Suprapubic skin (tissue), 4 donors: ENCODE measurements at regions not wholly inside any gene's neighbourhood (a gene's known extent, or its start where the extent isn't known, plus 50 kb on each side); places are given as distances from the start of the nearest gene placed in this dataset.

Experiments used
- DNase-seq, 2 donors: peaks; one replicate each; pipeline ENCODE4 v3.0.0-alpha.2; 2019; ENCODE audit warnings: low spot score in 2 of 2
- H3K27ac ChIP-seq: fragments of 200-600 bp; sonication (generic); one replicate; pipeline ENCODE4 v1.5.1; 2019
- H3K27me3 ChIP-seq: fragments of 200-600 bp; sonication (generic); one replicate; pipeline ENCODE4 v1.5.1; 2019
- H3K36me3 ChIP-seq: fragments of 200-600 bp; sonication (generic); one replicate; pipeline ENCODE4 v1.5.1; 2019
- H3K4me1 ChIP-seq: fragments of 200-600 bp; sonication (generic); one replicate; pipeline ENCODE4 v1.5.1; 2019
- H3K4me3 ChIP-seq: fragments of 200-600 bp; sonication (generic); one replicate; pipeline ENCODE4 v1.5.1; 2019; ENCODE audit warnings: mild to moderate bottlenecking
- H3K9me3 ChIP-seq: fragments of 200-600 bp; sonication (generic); one replicate; pipeline ENCODE4 v1.5.1; 2019
- CTCF ChIP-seq, 2 donors: fragments of 200-600 bp in 1 of 2; fragments of 450-650 bp in 1 of 2; sonication (generic) in 1 of 2; IDR thresholded peaks; one replicate each; pipeline ENCODE4 v1.5.1; 2016 to 2019; ENCODE audit warnings: antibody characterized with exemption in 2 of 2, mild to moderate bottlenecking in 1 of 2, moderate library complexity in 1 of 2
- EP300 ChIP-seq: sonication (generic); formaldehyde crosslinking; IDR thresholded peaks from one replicate; pipeline ENCODE4 v1.6.1; 2017; ENCODE audit warnings: antibody characterized with exemption
- POLR2A ChIP-seq, 2 donors: fragments of 450-650 bp; IDR thresholded peaks; one replicate each; pipeline ENCODE4 v1.6.1; 2017; ENCODE audit warnings: antibody characterized with exemption in 2 of 2, mild to moderate bottlenecking in 2 of 2, moderate library complexity in 2 of 2
- POLR2AphosphoS5 ChIP-seq, 3 donors: sonication (generic); formaldehyde crosslinking; IDR thresholded peaks; one replicate each; pipeline ENCODE4 v1.6.1; 2017; ENCODE audit warnings: antibody characterized with exemption in 3 of 3
- WGBS: methylation state at CpG from one replicate; pipeline ENCODE4 v1.1.5; 2018; 5-methylcytosine and 5-hydroxymethylcytosine counted together

GRCh38 chr3:82927309-82928253, 1166.1 kb upstream of the GBE1 start:
- Histone ChIP-seq H3K27ac (no peak overlapping the region), H3K27me3 (no peaks in the 10 kb centered on the region), H3K4me1 (no peaks in the 10 kb centered on the region), H3K4me3 (no peak overlapping the region), H3K36me3 (no peaks in the 10 kb centered on the region), H3K9me3 (no peaks in the 10 kb centered on the region)
- TF ChIP-seq CTCF (IDR thresholded peaks at IDR 0.05) (no peak), EP300 (no peak), POLR2AphosphoS5 (IDR thresholded peaks at IDR 0.05) (no peak), POLR2A (IDR thresholded peaks at IDR 0.05) (no peak)
- DNase-seq: no peak
- 64% methylated on average over 5 of the region's 5 CpGs for WGBS

- WGBS: 55% methylated on average over 3 of the region's 3 CpGs
- TF ChIP-seq POLR2A (IDR thresholded peaks at IDR 0.05) (no peak), EP300 (no peak), CTCF (IDR thresholded peaks at IDR 0.05) (no peak), POLR2AphosphoS5 (IDR thresholded peaks at IDR 0.05) (no peak)
Observed at GRCh38 chr3:82891028-82891427, 1129.6 kb upstream of the GBE1 start.

GRCh38 chr3:82883072-82883471, 1121.6 kb upstream of the GBE1 start:
- Histone ChIP-seq H3K4me3 (no peak overlapping the region), H3K4me1 (no peaks in the 10 kb centered on the region), H3K9me3 (no peaks in the 10 kb centered on the region), H3K27me3 (no peaks in the 10 kb centered on the region), H3K36me3 (no peaks in the 10 kb centered on the region), H3K27ac (no peak overlapping the region)
- no peak for TF ChIP-seq CTCF (IDR thresholded peaks at IDR 0.05)
- TF ChIP-seq POLR2AphosphoS5 (IDR thresholded peaks at IDR 0.05): no peak
- TF ChIP-seq EP300: no peak
- no peak for TF ChIP-seq POLR2A (IDR thresholded peaks at IDR 0.05)
- DNase-seq: no peak
- WGBS: 79% methylated on average over 2 of the region's 2 CpGs

More at GRCh38 chr3:82891028-82891427, 1129.6 kb upstream of the GBE1 start:
- H3K9me3 ChIP-seq: no peaks in the 10 kb centered on the region
- no peaks in the 10 kb centered on the region for H3K27me3 ChIP-seq
- H3K4me1 ChIP-seq: no peaks in the 10 kb centered on the region
- DNase-seq: no peak
- H3K36me3 ChIP-seq: no peaks in the 10 kb centered on the region
- no peak overlapping the region for H3K27ac ChIP-seq
- no peak overlapping the region for H3K4me3 ChIP-seq

- no peak overlapping the region for H3K27ac ChIP-seq
Observed at GRCh38 chr3:82875401-82875800, 1114.0 kb upstream of the GBE1 start.

More at GRCh38 chr3:82875401-82875800, 1114.0 kb upstream of the GBE1 start:
- 74% methylated on average over 1 of the region's 1 CpG for WGBS
- H3K4me1 ChIP-seq: no peaks in the 10 kb centered on the region
- no peaks in the 10 kb centered on the region for H3K9me3 ChIP-seq
- no peak overlapping the region for H3K4me3 ChIP-seq
- no peaks in the 10 kb centered on the region for H3K36me3 ChIP-seq
- no peak for DNase-seq
- no peaks in the 10 kb centered on the region for H3K27me3 ChIP-seq
- TF ChIP-seq EP300 (no peak), POLR2AphosphoS5 (IDR thresholded peaks at IDR 0.05) (no peak), POLR2A (IDR thresholded peaks at IDR 0.05) (no peak), CTCF (IDR thresholded peaks at IDR 0.05) (no peak)
